HepG2 (cell line): ENCODE measurements at regions not wholly inside any gene's neighbourhood (a gene's known extent, or its start where the extent isn't known, plus 50 kb on each side); places are given as distances from the start of the nearest gene placed in this dataset.

ENCODE experiments used
- ATAC-seq: fragments of 200-7000 bp; cut with Tn5 transposase; 3 replicates; pipeline ENCODE4 v1.9.1; 2020; ENCODE audit warnings: mild to moderate bottlenecking, moderate library complexity
- BruUV-seq: library from RNA; stranded (reverse); fragments of 400-500 nt; replicated peaks from 2 replicates; lab custom pipeline; 2021; lab: Mats Ljungman, UMichigan
- CTCF ChIA-PET: fragments of 300-600 bp; formaldehyde crosslinking; extraction: SDS; loops from one replicate; lab custom pipeline; 2021; ENCODE audit warnings: low total read pairs, inconsistent platforms, low intra/inter-chr PET ratio; lab: Yijun Ruan, JAX
- POLR2A ChIA-PET: fragments of 350-600 bp; sonication (Branson Sonifier 250); formaldehyde crosslinking; loops from one replicate; lab custom pipeline; 2020; ENCODE audit warnings: antibody characterized with exemption, inconsistent platforms; lab: Yijun Ruan, JAX
- DNase-seq: peaks from one replicate; pipeline ENCODE4 v3.0.0-alpha.2; 2015; ENCODE audit warnings: low spot score
- FAIRE-seq: peaks from 3 replicates; lab custom pipeline; 2011; peaks lifted over from hg19 to GRCh38; lab: Jason Lieb, UNC
- H2AFZ ChIP-seq: one replicate; pipeline ENCODE4 v1.6.1; 2011; ENCODE audit warnings: low read length, inconsistent platforms
- H3K27ac ChIP-seq: fragments of 300-600 bp; 3 replicates; pipeline ENCODE4 v1.8.0; 2011; ENCODE audit warnings: mixed run types, mild to moderate bottlenecking, mixed read lengths, low read length, inconsistent platforms; ENCODE audit not compliant: insufficient read depth; ENCODE audit errors: extremely low read length
- H3K27me3 ChIP-seq, 2 experiments: fragments of 200-600 bp in 1 of 2; 2 replicates in 1 of 2; 3 replicates in 1 of 2; pipeline versions ENCODE4 v1.6.0 to v1.8.0; 2011; ENCODE audit warnings: low read length in 2 of 2, mild to moderate bottlenecking in 2 of 2, moderate library complexity in 2 of 2, inconsistent platforms in 1 of 2; ENCODE audit not compliant: insufficient read depth in 2 of 2, control insufficient read depth in 1 of 2
- H3K36me3 ChIP-seq, 2 experiments: fragments of 200-600 bp in 1 of 2; replicated peaks in 1 of 2; 2 replicates in 1 of 2; 3 replicates in 1 of 2; pipeline versions ENCODE4 v1.5.1 to v1.8.0; 2011; ENCODE audit warnings: low read length in 2 of 2, inconsistent platforms in 1 of 2; ENCODE audit not compliant: insufficient read depth in 2 of 2, control insufficient read depth in 1 of 2
- H3K4me1 ChIP-seq: 2 replicates; pipeline ENCODE4 v1.5.1; 2012; ENCODE audit warnings: low read length, inconsistent platforms; ENCODE audit not compliant: insufficient read depth
- H3K4me2 ChIP-seq: 2 replicates; pipeline ENCODE4 v1.6.0; 2011; ENCODE audit warnings: low read depth, low read length, inconsistent platforms
- H3K4me3 ChIP-seq, 3 experiments: fragments of 200-600 bp in 1 of 3; sonication (generic), shearing (Covaris generic) in 1 of 3; replicated peaks in 1 of 3; 2 replicates each; pipeline ENCODE4 v1.5.1; 2011 to 2016; ENCODE audit warnings: low read length in 3 of 3, inconsistent platforms in 2 of 3, low read depth in 2 of 3, mild to moderate bottlenecking in 2 of 3, control low read depth in 1 of 3, mixed read lengths in 1 of 3; ENCODE audit not compliant: insufficient read depth in 1 of 3
- H3K79me2 ChIP-seq: one replicate; pipeline ENCODE4 v1.6.1; 2011; ENCODE audit warnings: low read length, inconsistent platforms; ENCODE audit not compliant: insufficient read depth
- H3K9ac ChIP-seq: 2 replicates; pipeline ENCODE4 v1.6.0; 2011; ENCODE audit warnings: mild to moderate bottlenecking, low read depth, low read length, inconsistent platforms; ENCODE audit not compliant: insufficient read depth
- H3K9me3 ChIP-seq: 2 replicates; pipeline ENCODE4 v1.5.1; 2012; ENCODE audit warnings: mild to moderate bottlenecking, low read length
- H4K20me1 ChIP-seq: 2 replicates; pipeline ENCODE4 v1.6.0; 2011; ENCODE audit warnings: inconsistent platforms, mild to moderate bottlenecking, low read length, moderate library complexity; ENCODE audit not compliant: insufficient read depth
- GATAD2A ChIP-seq: IDR thresholded peaks from 2 replicates; pipeline ENCODE4 v1.6.1; 2016
- SETDB1 ChIP-seq: sonication (generic); formaldehyde crosslinking; IDR thresholded peaks from 2 replicates; pipeline ENCODE4 v1.5.1; 2020; ENCODE audit warnings: missing genetic modification reagents, mild to moderate bottlenecking, borderline replicate concordance
- TBX3 ChIP-seq: fragments of 450-650 bp; IDR thresholded peaks from 2 replicates; pipeline ENCODE4 v1.6.1; 2017; ENCODE audit warnings: antibody characterized with exemption, mild to moderate bottlenecking, inconsistent platforms, borderline replicate concordance
- ZNF180 ChIP-seq: sonication (generic); formaldehyde crosslinking; IDR thresholded peaks from 2 replicates; pipeline ENCODE4 v1.4.0; 2020; ENCODE audit warnings: low read depth, missing genetic modification reagents, borderline replicate concordance
- ZNF367 ChIP-seq: sonication (generic); formaldehyde crosslinking; IDR thresholded peaks from 2 replicates; pipeline ENCODE4 v1.4.0; 2020; ENCODE audit warnings: missing genetic modification reagents, borderline replicate concordance
- ZNF589 ChIP-seq: sonication (generic); formaldehyde crosslinking; conservative IDR thresholded peaks from 2 replicates; pipeline ENCODE4 v1.8.0; 2022; ENCODE audit warnings: mild to moderate bottlenecking, moderate library complexity, missing genetic modification reagents
- ZNF660 ChIP-seq: sonication (generic); formaldehyde crosslinking; IDR thresholded peaks from 2 replicates; pipeline ENCODE4 v1.5.1; 2020; ENCODE audit warnings: mild to moderate bottlenecking, low read depth, missing genetic modification reagents, borderline replicate concordance
- ZNF766 ChIP-seq: sonication (generic); formaldehyde crosslinking; IDR thresholded peaks from 2 replicates; pipeline ENCODE4 v1.5.0; 2020; ENCODE audit warnings: missing genetic modification reagents, borderline replicate concordance
- WGBS: methylation state at CpG from one replicate; pipeline ENCODE4 v1.1.6; 2017; ENCODE audit warnings: low lambda C conversion rate; 5-methylcytosine and 5-hydroxymethylcytosine counted together
- in situ Hi-C: cut with HindIII; loops from 2 replicates; pipeline ENCODE4 v1.10.0; 2017; ENCODE audit warnings: low pct_unique_long_range_greater_than_20kb; ENCODE audit not compliant: extremely low pct_ligation_motif_present
- intact Hi-C: fragments of 100-400 bp; cut with micrococcal nuclease; formaldehyde crosslinking; loops from one replicate; pipeline ENCODE4 v1.10.0; 2022; ENCODE audit not compliant: unreplicated experiment
- TF ChIP-seq, protein P1 (sequence below): sonication (generic); formaldehyde crosslinking; IDR thresholded peaks from 2 replicates; pipeline ENCODE4 v1.5.0; 2020; ENCODE audit warnings: mild to moderate bottlenecking, missing genetic modification reagents, borderline replicate concordance
- TF ChIP-seq, protein P2 (sequence below): sonication (generic); formaldehyde crosslinking; IDR thresholded peaks from 2 replicates; pipeline ENCODE4 v1.4.0; 2020; ENCODE audit warnings: low read depth, mild to moderate bottlenecking, missing genetic modification reagents
- TF ChIP-seq, protein P3 (sequence below): sonication (generic); formaldehyde crosslinking; IDR thresholded peaks from 2 replicates; pipeline ENCODE4 v1.8.1; 2023; ENCODE audit warnings: mild to moderate bottlenecking, missing genetic modification reagents
- TF ChIP-seq, protein P4 (sequence below): IDR thresholded peaks from 2 replicates; pipeline ENCODE4 v1.6.1; 2016; ENCODE audit warnings: mild to moderate bottlenecking, missing biosample characterization, missing genetic modification reagents
- TF ChIP-seq, protein P5 (sequence below): sonication (generic); formaldehyde crosslinking; IDR thresholded peaks from 2 replicates; pipeline ENCODE4 v1.9.0; 2022; ENCODE audit warnings: low read depth, missing genetic modification reagents

DNA sequence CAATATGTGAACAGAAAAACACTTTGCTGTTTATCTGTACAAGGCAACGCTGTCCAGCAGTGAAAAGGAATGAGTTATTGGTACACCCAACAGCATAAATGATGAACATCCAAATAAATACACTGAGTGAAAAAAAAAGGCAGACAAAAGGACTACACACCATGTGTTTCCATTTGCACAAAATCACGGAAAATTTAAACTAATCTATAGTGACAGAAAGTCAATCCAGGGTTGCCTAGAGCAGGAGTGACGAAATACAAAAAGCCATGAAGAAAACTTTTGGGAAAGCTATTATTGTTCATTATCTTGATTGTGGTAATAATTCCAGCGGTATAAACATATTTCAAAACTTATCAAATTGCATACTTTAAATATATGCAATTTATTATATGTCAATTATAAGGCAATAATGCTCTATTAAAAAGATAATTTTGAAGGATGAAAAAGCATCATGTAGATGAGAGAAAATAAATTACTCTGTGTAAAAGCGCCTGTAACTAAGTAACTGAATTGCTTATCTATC, 578.0 kb upstream of the TMEM132C start:
- intact Hi-C loops (no loop called here), in situ Hi-C loops (loop anchor here (25.0 kb wide), 1 partner anchor 577 kb away; no protein-coding TSS in a partner anchor)
- ATAC-seq (no peak), DNase-seq (no peak), FAIRE-seq (no peak)
- Histone ChIP-seq H3K27ac (no peak overlapping the region), H3K4me1 (no peaks in the 10 kb centered on the region), H3K4me2 (no peak overlapping the region), H3K27me3 (no peaks in the 10 kb centered on the region), H3K36me3 (no peaks in the 10 kb centered on the region), H3K9ac (no peak overlapping the region), H3K9me3 (no peaks in the 10 kb centered on the region), H3K79me2 (no peaks in the 10 kb centered on the region), H2AFZ (no peak overlapping the region), H4K20me1 (no peaks in the 10 kb centered on the region), H3K4me3 (no peak overlapping the region)
- no peak for TF ChIP-seq TBX3
- no peak for TF ChIP-seq ZNF180
- TF ChIP-seq, protein P1, sequence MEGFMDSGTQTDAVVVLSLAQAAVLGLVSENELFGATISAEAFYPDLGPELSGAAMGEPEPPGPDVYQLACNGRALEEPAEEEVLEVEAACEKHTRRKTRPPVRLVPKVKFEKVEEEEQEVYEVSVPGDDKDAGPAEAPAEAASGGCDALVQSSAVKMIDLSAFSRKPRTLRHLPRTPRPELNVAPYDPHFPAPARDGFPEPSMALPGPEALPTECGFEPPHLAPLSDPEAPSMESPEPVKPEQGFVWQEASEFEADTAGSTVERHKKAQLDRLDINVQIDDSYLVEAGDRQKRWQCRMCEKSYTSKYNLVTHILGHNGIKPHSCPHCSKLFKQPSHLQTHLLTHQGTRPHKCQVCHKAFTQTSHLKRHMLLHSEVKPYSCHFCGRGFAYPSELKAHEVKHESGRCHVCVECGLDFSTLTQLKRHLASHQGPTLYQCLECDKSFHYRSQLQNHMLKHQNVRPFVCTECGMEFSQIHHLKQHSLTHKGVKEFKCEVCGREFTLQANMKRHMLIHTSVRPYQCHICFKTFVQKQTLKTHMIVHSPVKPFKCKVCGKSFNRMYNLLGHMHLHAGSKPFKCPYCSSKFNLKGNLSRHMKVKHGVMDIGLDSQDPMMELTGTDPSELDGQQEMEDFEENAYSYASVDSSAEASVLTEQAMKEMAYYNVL (CRISPR knock-in tag) = no peak
- TF ChIP-seq ZNF660 (CRISPR knock-in tag) = no peak
- no peak for TF ChIP-seq ZNF367 (CRISPR knock-in tag)
- no peak for TF ChIP-seq ZNF589
- TF ChIP-seq, protein P2, sequence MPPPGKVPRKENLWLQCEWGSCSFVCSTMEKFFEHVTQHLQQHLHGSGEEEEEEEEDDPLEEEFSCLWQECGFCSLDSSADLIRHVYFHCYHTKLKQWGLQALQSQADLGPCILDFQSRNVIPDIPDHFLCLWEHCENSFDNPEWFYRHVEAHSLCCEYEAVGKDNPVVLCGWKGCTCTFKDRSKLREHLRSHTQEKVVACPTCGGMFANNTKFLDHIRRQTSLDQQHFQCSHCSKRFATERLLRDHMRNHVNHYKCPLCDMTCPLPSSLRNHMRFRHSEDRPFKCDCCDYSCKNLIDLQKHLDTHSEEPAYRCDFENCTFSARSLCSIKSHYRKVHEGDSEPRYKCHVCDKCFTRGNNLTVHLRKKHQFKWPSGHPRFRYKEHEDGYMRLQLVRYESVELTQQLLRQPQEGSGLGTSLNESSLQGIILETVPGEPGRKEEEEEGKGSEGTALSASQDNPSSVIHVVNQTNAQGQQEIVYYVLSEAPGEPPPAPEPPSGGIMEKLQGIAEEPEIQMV = no peak
- TF ChIP-seq GATAD2A (CRISPR knock-in tag) = no peak
- TF ChIP-seq, protein P3, sequence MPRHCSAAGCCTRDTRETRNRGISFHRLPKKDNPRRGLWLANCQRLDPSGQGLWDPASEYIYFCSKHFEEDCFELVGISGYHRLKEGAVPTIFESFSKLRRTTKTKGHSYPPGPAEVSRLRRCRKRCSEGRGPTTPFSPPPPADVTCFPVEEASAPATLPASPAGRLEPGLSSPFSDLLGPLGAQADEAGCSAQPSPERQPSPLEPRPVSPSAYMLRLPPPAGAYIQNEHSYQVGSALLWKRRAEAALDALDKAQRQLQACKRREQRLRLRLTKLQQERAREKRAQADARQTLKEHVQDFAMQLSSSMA (CRISPR knock-in tag) = no peak
- TF ChIP-seq, protein P4, sequence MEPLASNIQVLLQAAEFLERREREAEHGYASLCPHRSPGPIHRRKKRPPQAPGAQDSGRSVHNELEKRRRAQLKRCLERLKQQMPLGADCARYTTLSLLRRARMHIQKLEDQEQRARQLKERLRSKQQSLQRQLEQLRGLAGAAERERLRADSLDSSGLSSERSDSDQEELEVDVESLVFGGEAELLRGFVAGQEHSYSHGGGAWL (CRISPR knock-in tag) = no peak
- no peak for TF ChIP-seq ZNF766 (CRISPR knock-in tag)
- TF ChIP-seq, protein P5, sequence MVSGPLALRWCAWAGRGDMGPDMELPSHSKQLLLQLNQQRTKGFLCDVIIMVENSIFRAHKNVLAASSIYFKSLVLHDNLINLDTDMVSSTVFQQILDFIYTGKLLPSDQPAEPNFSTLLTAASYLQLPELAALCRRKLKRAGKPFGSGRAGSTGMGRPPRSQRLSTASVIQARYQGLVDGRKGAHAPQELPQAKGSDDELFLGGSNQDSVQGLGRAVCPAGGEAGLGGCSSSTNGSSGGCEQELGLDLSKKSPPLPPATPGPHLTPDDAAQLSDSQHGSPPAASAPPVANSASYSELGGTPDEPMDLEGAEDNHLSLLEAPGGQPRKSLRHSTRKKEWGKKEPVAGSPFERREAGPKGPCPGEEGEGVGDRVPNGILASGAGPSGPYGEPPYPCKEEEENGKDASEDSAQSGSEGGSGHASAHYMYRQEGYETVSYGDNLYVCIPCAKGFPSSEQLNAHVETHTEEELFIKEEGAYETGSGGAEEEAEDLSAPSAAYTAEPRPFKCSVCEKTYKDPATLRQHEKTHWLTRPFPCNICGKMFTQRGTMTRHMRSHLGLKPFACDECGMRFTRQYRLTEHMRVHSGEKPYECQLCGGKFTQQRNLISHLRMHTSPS = no peak
- no peak for TF ChIP-seq SETDB1
- CTCF ChIA-PET = no interaction called here
- BruUV-seq = no TSS peak
- POLR2A ChIA-PET = no interaction called here
- 3% methylated on average over 5 of the region's 5 CpGs for WGBS
